ENCODE measurements at regions not wholly inside any gene's neighbourhood (a gene's known extent, or its start where the extent isn't known, plus 50 kb on each side); places are given as distances from the start of the nearest gene placed in this dataset.

GRCh38 chr7:35450456-35451214, 196.7 kb upstream of the TBX20 start:
- no peak for DNase-seq (ENCODE audit: low spot score)
- intact Hi-C loops (cut with micrococcal nuclease) = no loop called here
- H3K4me1 Mint-ChIP-seq (ENCODE audit: low read depth) = no peaks in the 10 kb centered on the region
- H3K27me3 Mint-ChIP-seq (ENCODE audit: insufficient read depth) = peaks cover 18% of the 10 kb centered on the region
- H3K4me3 Mint-ChIP-seq = no peak overlapping the region
- no peaks in the 10 kb centered on the region for H3K36me3 Mint-ChIP-seq (ENCODE audit: low read depth)
- H3K9me3 Mint-ChIP-seq = no peaks in the 10 kb centered on the region
- no peak overlapping the region for H3K27ac Mint-ChIP-seq

- H3K4me3 Mint-ChIP-seq = no peak overlapping the region
- no peaks in the 10 kb centered on the region for H3K4me1 Mint-ChIP-seq (ENCODE audit: low read depth)
- peaks cover 7% of the 10 kb centered on the region for H3K27me3 Mint-ChIP-seq (ENCODE audit: insufficient read depth)
- intact Hi-C loops (cut with micrococcal nuclease) = no loop called here
- H3K36me3 Mint-ChIP-seq (ENCODE audit: low read depth) = no peaks in the 10 kb centered on the region
- no peak overlapping the region for H3K27ac Mint-ChIP-seq
- no peaks in the 10 kb centered on the region for H3K9me3 Mint-ChIP-seq
- no peak for DNase-seq (ENCODE audit: low spot score)
These were observed 194.6 kb upstream of the TBX20 start for GRCh38 chr7:35448486-35448885.

GRCh38 chr7:35446091-35446490, 192.2 kb upstream of the TBX20 start:
- no peak for DNase-seq (ENCODE audit: low spot score)
- Mint-ChIP-seq H3K27ac (no peak overlapping the region), H3K27me3 (ENCODE audit: insufficient read depth) (peaks cover 6% of the 10 kb centered on the region), H3K9me3 (no peaks in the 10 kb centered on the region), H3K4me1 (ENCODE audit: low read depth) (no peaks in the 10 kb centered on the region), H3K4me3 (no peak overlapping the region), H3K36me3 (ENCODE audit: low read depth) (no peaks in the 10 kb centered on the region)
- intact Hi-C loops (cut with micrococcal nuclease) = no loop called here

GRCh38 chr7:35437619-35438275, 183.8 kb upstream of the TBX20 start:
- Mint-ChIP-seq H3K4me3 (no peak overlapping the region), H3K4me1 (ENCODE audit: low read depth) (no peaks in the 10 kb centered on the region), H3K9me3 (no peaks in the 10 kb centered on the region), H3K36me3 (ENCODE audit: low read depth) (no peaks in the 10 kb centered on the region), H3K27me3 (ENCODE audit: insufficient read depth) (peaks cover 2% of the 10 kb centered on the region), H3K27ac (no peak overlapping the region)
- intact Hi-C loops (cut with micrococcal nuclease) = no loop called here
- no peak for DNase-seq (ENCODE audit: low spot score)

- intact Hi-C loops (cut with micrococcal nuclease) = no loop called here
- Mint-ChIP-seq H3K9me3 (no peaks in the 10 kb centered on the region), H3K36me3 (ENCODE audit: low read depth) (no peaks in the 10 kb centered on the region), H3K27me3 (ENCODE audit: insufficient read depth) (peaks cover 2% of the 10 kb centered on the region), H3K4me1 (ENCODE audit: low read depth) (no peaks in the 10 kb centered on the region), H3K4me3 (no peak overlapping the region), H3K27ac (no peak overlapping the region)
- no peak for DNase-seq (ENCODE audit: low spot score)
These were observed 182.6 kb upstream of the TBX20 start for GRCh38 chr7:35436452-35436851.

- no peak for DNase-seq (ENCODE audit: low spot score)
- Mint-ChIP-seq H3K36me3 (ENCODE audit: low read depth) (no peaks in the 10 kb centered on the region), H3K27me3 (ENCODE audit: insufficient read depth) (peaks cover 6% of the 10 kb centered on the region), H3K4me1 (ENCODE audit: low read depth) (no peaks in the 10 kb centered on the region), H3K4me3 (no peak overlapping the region), H3K9me3 (no peaks in the 10 kb centered on the region), H3K27ac (no peak overlapping the region)
- intact Hi-C loops (cut with micrococcal nuclease) = no loop called here
These were observed 176.8 kb upstream of the TBX20 start for GRCh38 chr7:35430547-35431153.

GRCh38 chr7:35424869-35425495, 171.1 kb upstream of the TBX20 start:
- H3K4me1 Mint-ChIP-seq (ENCODE audit: low read depth) = no peaks in the 10 kb centered on the region
- peak; percentile 17 for DNase-seq (ENCODE audit: low spot score)
- no peak overlapping the region for H3K27ac Mint-ChIP-seq
- H3K9me3 Mint-ChIP-seq = no peaks in the 10 kb centered on the region
- intact Hi-C loops (cut with micrococcal nuclease) = loop anchor here (1.0 to 10.0 kb wide), 4 partner anchors 95 to 550 kb away; no protein-coding TSS in a partner anchor
- H3K27me3 Mint-ChIP-seq (ENCODE audit: insufficient read depth) = peaks cover 12% of the 10 kb centered on the region
- H3K36me3 Mint-ChIP-seq (ENCODE audit: low read depth) = no peaks in the 10 kb centered on the region
- H3K4me3 Mint-ChIP-seq = no peak overlapping the region

- no peaks in the 10 kb centered on the region for H3K4me1 Mint-ChIP-seq (ENCODE audit: low read depth)
- no peak overlapping the region for H3K27ac Mint-ChIP-seq
- H3K9me3 Mint-ChIP-seq = no peaks in the 10 kb centered on the region
- no peaks in the 10 kb centered on the region for H3K36me3 Mint-ChIP-seq (ENCODE audit: low read depth)
- DNase-seq (ENCODE audit: low spot score) = no peak
- no peak overlapping the region for H3K4me3 Mint-ChIP-seq
- peaks cover 12% of the 10 kb centered on the region for H3K27me3 Mint-ChIP-seq (ENCODE audit: insufficient read depth)
- intact Hi-C loops (cut with micrococcal nuclease) = loop anchor here (10.0 kb wide), 1 partner anchor 550 kb away; no protein-coding TSS in a partner anchor
These were observed 170.5 kb upstream of the TBX20 start for GRCh38 chr7:35424440-35424839.

GRCh38 chr7:35422715-35423114, 168.8 kb upstream of the TBX20 start:
- H3K4me3 Mint-ChIP-seq = no peak overlapping the region

GRCh38 chr7:35420656-35421055, 166.8 kb upstream of the TBX20 start:
- Mint-ChIP-seq H3K4me3 (no peak overlapping the region), H3K4me1 (ENCODE audit: low read depth) (no peaks in the 10 kb centered on the region), H3K27me3 (ENCODE audit: insufficient read depth) (peaks cover 6% of the 10 kb centered on the region), H3K27ac (no peak overlapping the region), H3K36me3 (ENCODE audit: low read depth) (no peaks in the 10 kb centered on the region), H3K9me3 (no peaks in the 10 kb centered on the region)
- intact Hi-C loops (cut with micrococcal nuclease) = loop anchor here (10.0 kb wide), 1 partner anchor 554 kb away; no protein-coding TSS in a partner anchor
- no peak for DNase-seq (ENCODE audit: low spot score)

More at GRCh38 chr7:35422715-35423114, 168.8 kb upstream of the TBX20 start:
- no peaks in the 10 kb centered on the region for H3K36me3 Mint-ChIP-seq (ENCODE audit: low read depth)
- no peaks in the 10 kb centered on the region for H3K9me3 Mint-ChIP-seq
- intact Hi-C loops (cut with micrococcal nuclease) = loop anchor here (10.0 kb wide), 1 partner anchor 552 kb away; no protein-coding TSS in a partner anchor
- H3K27me3 Mint-ChIP-seq (ENCODE audit: insufficient read depth) = peaks cover 12% of the 10 kb centered on the region
- DNase-seq (ENCODE audit: low spot score) = no peak
- no peaks in the 10 kb centered on the region for H3K4me1 Mint-ChIP-seq (ENCODE audit: low read depth)
- H3K27ac Mint-ChIP-seq = no peak overlapping the region

- no peaks in the 10 kb centered on the region for H3K4me1 Mint-ChIP-seq (ENCODE audit: low read depth)
- H3K4me3 Mint-ChIP-seq = no peak overlapping the region
- peaks cover 6% of the 10 kb centered on the region for H3K27me3 Mint-ChIP-seq (ENCODE audit: insufficient read depth)
- no peaks in the 10 kb centered on the region for H3K9me3 Mint-ChIP-seq
- H3K36me3 Mint-ChIP-seq (ENCODE audit: low read depth) = no peaks in the 10 kb centered on the region
- H3K27ac Mint-ChIP-seq = no peak overlapping the region
- DNase-seq (ENCODE audit: low spot score) = no peak
- intact Hi-C loops (cut with micrococcal nuclease) = no loop called here
These were observed 165.5 kb upstream of the TBX20 start for GRCh38 chr7:35419391-35419755.

- Mint-ChIP-seq H3K4me3 (no peak overlapping the region), H3K27ac (no peak overlapping the region), H3K9me3 (no peaks in the 10 kb centered on the region), H3K36me3 (ENCODE audit: low read depth) (no peaks in the 10 kb centered on the region), H3K4me1 (ENCODE audit: low read depth) (no peaks in the 10 kb centered on the region), H3K27me3 (ENCODE audit: insufficient read depth) (peaks cover 3% of the 10 kb centered on the region)
- intact Hi-C loops (cut with micrococcal nuclease) = no loop called here
- DNase-seq (ENCODE audit: low spot score) = no peak
These were observed 165.0 kb upstream of the TBX20 start for GRCh38 chr7:35418716-35419390.
